NCI-H460 (cell line): ENCODE measurements at regions not wholly inside any gene's neighbourhood (a gene's known extent, or its start where the extent isn't known, plus 50 kb on each side); places are given as distances from the start of the nearest gene placed in this dataset.
"Not testable (repeated sequence)": the region's sequence is repeated elsewhere in the genome, so short reads cannot be mapped to it uniquely, and the experiment has no call there.

Experiments used
- DNase-seq: peaks from one replicate; pipeline ENCODE4 v3.0.0-alpha.2; 2016; ENCODE audit warnings: low read depth; ENCODE audit errors: extremely low read depth

DNA sequence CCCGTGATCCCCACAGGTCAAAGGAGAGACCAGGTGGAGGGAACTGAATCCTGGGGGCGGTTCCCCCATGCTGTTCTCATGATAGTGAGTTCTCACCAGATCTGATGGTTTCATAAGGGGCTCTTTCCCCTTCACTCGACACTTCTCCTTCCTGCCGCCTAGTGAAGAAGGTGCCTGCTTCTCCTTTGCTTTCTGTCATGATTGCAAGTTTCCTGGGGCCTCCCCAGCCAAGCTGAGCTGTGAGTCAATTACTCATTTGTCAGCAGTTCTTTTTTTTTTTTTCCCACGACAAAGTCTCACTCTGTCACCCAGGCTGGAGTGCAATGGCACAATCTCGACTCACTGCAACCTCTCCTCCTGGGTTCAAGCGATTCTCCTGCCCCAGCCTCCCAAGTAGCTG lies 1530.4 kb downstream of the BRD1 start:
- no peak for DNase-seq

DNA sequence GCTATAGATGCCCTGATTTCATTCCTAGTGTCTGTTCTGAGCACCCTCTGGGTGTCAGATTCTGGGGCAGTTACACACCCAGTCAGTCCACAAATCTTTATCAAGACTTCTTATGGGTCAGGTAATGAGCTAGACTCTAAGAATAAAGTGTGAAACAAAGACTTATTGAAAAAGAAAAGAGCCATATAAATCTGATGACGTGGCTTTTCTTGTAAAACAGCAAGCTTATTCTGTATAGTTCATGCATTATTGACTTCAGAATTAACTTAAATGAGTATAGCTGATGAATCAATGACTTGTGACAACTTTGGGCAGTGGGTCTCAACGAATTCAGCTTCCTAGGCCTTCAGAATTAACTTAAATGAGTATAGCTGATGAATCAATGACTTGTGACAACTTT lies 1527.5 kb downstream of the TBC1D22A start:
- DNase-seq = not testable (repeated sequence)

DNA sequence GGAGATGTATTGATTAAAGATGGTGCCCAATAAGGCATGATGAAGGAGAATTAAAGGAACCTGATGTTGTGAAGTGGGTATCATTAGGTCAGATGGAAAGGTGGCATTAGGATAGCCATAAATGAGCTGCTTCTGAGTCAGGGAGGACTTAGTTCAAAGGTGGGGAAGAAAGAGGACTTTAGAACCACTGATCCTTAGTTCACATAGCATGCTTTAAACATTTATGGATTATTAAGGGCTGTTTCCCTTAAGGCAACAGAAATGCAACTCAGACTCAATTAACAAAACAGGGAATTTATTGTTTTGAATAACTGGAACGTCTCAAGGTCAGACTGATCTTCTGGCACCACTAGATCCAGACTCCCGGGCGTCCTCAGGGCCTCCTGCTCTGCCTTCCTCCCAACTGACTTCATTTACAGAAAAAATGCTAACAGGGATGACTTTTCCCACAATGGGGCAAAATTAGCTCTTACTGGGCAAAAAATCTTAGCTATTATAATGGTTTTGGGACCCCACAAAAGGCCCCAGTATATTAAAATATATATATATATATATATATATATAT lies 1526.0 kb downstream of the TBC1D22A start:
- no peak for DNase-seq

DNA sequence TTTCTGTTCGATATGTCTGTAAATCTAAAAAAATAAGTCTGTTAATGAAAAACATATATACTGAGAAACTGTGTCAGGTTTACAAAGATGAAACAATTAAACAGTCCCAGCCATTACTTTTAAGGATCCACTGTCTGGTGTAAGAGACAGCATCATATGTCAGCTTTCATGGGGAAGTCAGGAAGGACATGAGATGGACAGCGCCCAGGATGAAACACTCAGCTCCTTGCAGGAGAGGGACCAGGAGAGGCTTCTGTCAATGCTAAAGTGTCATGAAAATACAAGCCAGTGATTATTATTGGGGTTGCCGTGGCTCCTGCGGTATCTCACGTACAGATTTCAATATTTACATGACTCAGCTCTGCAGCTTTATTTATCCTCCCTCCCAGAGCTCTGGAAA lies 1524.6 kb downstream of the TBC1D22A start:
- DNase-seq = no peak

DNA sequence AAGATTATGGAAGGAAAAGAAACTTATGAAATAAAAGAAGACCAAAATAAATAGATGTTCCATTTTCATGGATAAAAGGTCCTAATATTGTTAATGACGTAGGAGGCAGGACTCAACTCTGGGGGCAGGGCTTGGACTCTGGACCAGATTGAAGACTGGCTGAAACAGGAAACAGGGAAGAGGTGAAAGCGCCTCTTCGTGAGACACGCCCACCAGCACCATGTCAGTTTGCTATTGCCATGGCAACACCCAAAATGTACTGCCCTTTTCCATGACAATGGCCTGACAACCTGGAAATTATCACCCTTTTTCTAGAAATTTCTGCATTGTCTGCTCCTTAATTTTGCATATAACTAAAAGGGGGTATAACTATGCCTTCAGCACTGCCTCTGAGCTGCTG lies 1522.2 kb downstream of the TBC1D22A start:
- no peak for DNase-seq

DNA sequence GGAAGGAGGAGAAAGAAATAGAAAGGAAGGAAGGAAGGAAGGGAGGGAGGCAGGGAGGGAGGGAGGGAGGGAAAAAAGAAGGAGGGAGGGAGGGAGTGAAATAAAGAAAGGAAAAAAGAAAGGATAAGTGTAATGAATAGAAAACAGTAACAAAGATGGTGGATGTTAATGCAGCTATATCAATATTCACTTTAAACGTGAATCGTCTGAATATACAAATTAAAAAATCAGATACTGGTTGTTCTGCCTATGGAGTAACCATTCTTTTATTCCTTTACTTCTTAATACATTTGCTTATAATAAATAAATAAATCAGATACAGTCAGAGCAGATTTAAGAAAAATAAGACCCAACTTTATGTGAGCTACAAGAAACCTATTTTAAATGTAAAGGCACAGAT lies 1520.4 kb downstream of the TBC1D22A start:
- DNase-seq = no peak

DNA sequence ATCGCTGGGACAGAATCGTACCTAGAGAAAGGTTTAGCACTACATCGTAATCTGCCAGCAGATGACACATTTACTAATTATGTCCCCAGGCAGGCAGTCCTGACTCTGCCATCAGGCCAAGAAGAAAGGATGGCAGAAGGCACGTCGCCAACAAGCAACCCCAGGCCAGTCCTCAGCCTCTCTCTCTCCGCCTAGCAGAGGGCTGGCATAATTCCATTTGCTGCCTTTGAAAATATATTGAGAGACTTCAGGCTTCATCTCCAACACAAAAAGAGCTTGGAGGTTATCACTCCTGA lies 1517.0 kb downstream of the TBC1D22A start:
- no peak for DNase-seq

DNA sequence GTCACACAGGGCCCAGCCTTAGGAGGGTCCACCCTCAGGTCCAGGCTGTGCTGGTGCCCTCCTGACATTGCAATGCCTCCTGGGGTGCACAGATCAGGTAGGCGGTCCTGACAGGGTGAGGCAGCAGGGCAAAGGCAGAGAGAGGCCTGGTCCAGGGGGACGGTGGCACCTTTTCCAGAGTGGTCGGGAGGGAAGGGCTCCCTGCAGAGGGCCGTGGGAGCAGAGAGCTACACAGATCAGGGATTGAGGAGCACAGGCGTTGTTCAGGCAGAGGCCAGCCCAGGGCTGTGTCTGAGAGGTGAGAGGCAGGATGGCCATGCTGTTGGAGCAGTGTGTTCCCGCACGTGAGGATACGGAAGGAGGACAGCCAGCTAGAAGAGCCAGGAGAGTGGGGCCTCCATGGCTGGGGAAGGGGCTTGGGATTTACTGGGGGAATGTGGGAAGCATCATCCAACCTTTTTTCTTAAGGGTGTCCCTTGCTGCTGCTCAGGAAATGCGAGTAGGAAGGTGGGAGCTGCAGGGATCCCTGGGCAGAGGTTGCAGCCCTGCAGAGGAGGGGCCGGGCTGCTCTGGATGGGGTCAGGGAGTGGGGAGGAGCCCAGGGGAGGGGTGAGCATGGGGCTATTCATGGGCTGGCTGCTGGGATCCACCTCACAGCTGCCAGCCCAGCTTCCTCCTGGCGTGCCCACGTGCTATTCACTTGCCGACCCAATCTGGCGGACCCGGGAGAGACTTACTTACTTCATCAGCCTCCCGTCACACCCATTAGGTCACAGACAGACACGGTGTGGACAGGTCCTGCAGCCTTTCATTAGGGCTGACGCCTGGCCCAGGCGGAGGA lies 1516.4 kb downstream of the TBC1D22A start:
- no peak for DNase-seq

DNA sequence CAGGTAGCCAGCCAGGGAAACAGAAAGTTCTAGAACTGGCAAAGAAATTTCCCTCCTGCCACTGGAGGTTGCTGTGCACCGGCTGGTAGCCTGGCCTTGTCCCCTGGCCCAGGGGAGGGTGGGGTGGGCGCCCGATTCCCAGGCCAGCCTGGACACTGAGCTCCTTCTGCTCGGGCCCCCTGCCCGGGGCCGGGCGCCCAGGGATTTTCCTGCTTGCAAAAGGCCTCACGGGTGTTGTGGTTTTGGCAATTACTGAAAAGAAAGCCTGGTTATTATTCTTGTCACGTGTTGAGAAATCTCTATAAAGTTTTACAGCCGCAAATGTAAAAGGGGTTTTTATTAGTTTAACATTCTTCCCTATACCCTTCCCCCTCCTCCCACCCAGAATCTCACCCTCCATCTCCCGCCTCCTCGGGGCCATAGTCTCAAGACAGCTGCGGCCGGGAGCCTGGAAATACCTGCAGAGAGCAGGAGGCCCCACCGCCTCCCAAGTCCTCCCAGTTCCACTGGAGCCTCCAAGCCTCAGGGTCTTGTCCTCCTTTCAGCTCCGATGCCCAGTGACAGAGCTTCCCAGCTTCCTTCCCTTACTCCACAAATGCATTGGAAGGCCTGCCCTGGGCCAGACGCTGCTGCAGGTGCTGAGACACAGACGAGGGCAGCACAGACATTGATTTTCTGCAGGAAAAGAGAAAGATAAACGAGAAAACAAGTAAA lies 1515.6 kb downstream of the TBC1D22A start:
- no peak for DNase-seq

DNA sequence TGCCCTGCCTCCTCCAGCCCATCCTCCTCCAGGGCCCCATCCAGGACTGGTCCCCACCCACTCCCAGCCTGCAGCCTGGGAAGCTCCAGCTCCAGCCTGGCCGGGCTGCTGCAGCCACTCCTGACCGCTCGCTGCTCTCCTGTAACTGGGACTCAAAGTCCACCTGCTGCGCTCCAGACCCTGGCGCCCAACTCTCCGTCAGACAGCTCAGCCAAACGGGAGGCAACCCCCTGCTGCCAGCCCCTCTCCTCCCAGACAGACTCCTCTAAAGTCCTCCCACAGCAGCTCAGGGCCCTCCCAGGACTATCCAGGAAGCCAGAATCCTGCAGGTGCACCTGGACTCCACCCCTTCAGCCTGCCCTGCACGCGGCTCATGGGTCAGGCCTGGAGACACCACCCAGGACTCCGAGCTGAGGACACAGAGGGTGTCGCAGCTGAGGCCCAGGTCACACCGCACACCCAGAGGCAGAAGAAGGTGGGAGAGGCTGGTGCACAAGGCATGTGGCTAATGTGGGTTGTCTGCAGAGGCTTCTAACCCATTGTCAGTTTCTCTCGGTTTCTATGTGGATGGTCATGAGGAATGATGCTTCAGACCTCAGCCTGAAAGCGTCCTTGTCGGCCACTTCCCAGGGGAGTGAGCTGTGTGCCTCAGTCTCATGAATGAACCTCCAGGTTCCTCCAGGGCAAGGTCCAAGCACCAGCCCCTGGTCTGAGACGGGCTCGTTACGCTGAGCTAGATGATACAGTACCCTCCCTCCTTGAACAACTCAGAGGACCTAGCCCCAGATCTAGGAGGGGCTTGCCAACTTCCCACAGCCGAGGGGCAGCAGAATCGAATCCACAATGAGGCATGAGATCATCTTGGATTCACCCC lies 1514.8 kb downstream of the TBC1D22A start:
- DNase-seq = no peak

DNA sequence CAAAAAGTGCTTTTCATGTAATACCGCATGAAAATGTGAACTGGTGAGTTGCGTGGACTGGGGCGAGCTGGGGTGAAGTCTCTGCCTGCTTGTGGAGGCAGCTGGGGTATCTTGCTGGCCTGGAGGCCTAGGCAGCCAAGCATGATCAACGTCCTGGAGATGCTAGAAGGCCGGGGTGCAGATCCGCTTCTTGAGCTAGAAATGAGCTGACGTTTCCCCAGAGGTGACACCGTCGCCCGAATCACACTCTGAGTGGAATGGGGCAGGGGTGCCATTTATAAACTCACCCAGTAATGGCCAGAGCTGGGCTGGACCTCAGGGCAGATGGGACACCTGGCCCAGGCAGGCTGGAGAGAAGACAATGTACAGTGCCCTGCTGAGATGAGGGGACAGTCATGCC lies 1513.0 kb downstream of the TBC1D22A start:
- no peak for DNase-seq

DNA sequence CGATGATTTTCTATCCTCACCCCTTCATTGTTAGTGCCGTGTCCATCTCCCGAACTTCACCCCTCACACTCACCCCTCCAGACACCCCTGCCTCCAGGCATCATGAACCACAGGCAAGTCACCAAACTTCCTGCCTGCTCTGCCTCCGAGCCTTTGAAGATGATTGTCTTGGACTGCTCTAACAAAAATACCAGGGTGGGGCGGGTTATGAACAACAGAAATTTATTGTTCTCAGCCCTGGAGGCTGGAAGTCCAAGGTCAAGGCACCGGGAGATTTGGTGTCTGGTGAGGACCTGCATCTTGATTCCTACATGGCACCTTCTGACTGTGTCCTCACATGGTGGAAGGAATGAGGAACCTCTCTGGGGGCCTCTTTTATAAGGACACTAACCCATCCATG lies 1508.3 kb downstream of the TBC1D22A start:
- no peak for DNase-seq

DNA sequence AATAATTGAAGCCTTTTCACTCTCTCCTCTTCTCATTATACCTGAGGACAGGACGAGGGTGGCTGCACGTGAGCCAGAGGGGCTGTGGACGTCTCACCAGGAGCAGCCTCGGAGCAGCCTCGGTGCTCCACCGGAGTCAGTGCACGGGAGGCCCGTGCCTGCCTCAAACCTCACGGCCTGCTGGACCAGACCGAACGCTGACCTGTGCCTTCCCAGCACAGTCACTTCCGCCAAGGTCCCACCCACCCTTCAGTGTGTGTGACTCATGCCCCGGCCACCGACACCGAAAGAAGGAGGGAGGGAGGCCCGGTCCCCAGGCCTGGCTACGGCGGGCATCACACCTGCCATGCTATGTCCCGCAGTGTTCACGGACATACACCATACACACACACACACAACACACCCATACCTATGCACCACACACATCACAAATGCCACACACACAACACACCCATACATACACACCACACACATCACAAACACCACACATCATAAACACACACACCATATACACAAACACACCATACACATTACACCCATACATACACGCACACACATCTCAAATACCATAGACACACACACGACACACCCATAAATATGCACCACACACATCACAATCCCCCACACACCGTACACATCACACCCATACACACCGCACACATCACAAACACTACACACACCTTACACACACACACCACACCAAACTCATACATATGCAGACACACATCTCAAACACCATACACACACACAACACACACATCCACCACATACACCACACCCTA lies 1506.5 kb downstream of the TBC1D22A start:
- no peak for DNase-seq

DNA sequence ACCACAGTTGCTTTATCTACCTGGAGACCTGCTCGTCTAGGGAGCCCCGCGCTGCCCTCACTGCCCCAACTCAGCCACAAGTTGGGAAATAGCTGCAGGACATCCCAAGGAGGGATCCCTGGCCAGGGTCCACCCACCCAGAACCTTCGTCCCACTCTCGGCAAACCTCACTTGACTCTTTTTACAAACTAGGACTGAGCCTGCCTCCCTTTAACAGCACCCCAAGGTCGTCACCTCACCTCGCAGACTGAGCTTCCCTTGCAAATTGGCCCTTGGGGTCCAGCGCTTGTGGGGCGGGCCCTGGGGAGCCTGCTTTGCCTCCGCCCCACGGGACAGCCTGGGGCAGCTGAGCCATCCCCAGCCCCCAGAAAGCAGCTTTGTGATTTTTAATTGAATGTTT lies 1505.8 kb downstream of the TBC1D22A start:
- DNase-seq = no peak

DNA sequence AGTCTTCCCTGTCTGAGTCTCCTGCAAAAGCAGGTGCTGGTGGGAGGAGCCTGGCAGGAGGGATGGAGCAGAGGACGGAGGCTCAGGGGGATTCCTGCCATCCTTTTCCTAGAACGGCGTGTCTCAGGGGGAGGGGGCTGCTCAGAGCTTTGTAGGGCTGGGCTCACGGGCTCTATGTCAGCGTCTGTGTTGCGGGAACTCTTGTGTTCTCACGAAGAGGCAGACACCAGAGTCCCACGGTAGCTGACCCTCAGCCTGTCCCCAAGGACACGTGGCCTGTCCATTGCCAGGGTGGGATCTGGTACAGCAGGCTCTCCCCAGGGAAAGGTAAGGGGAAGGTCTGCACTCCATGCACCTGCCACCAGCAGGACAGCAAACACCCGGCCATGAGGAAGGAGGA lies 1505.2 kb downstream of the TBC1D22A start:
- no peak for DNase-seq

DNA sequence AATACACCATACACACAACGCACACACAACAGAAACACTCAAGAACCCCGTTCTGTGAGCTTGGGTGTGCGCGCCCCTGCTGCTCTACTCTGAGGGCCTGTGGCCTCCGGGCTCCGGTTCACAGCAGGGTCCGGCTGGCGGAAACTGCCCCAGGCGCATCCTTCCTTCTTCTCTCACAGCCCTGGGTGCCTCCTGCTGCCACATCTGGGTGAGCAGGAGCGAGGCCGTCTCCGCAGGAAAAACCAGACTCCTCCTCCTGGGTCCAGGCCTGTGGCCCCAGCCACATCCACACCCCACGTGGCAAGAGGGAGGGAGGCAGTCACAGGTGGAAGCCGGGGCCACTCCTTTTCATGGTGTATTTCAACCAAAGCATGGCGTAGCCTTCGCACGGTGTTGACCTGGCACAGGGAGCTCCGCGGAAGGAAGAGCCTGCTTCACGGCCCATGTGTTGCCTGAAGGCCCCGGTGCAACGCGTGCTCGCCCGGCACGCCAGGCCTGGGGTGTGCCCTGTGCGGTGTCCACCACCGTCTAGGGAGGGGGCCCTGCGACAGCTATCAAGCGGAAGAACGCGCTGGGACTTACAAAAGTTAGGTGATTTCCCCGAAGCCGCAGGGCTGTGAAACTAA lies 1502.7 kb downstream of the TBC1D22A start:
- no peak for DNase-seq

DNA sequence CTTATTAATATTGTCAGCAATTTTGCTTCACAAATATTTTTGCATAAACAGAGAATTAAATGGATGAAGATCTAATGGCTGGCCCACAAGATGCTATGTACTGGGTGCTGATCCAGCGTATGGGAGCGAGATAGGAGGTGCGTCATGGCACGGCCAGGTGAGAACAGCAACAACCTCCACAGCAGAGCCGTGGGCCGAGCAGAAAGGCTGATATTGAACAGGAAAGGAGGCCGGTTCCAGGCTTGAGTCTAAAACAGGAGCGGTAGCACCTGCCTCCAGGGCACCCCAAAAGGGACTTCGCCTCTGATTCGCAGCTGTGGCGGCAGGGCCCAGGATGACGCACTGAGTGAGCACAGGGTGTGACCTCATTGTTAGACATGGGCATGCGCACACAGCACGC lies 1502.1 kb downstream of the TBC1D22A start:
- DNase-seq = no peak

DNA sequence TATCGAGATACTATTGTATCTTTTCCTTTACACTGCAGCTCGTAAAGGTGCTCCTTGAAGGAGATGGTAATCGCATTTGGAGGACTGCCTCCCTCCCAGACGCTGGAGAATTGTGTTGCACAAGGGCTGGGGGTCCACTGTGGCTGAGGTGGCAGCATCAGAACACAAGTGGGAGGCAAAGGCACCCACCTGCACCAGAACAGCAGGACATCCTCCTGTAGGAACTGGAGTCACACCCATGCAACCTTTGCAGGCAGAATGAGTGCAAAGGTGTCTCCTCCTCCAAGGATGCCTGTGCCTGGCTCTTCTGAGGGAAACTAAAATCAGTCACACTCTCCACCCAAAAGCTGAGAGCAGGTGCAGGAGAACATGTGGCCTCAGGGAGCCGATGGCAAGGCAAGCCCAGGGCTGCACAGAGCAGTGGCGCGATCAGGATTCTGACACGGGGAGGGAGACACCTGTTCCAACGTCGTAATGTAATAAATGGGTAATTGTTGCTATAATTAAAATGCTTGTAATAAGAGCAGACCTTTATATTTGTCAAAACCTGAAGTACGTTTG lies 1501.4 kb downstream of the TBC1D22A start:
- no peak for DNase-seq

DNA sequence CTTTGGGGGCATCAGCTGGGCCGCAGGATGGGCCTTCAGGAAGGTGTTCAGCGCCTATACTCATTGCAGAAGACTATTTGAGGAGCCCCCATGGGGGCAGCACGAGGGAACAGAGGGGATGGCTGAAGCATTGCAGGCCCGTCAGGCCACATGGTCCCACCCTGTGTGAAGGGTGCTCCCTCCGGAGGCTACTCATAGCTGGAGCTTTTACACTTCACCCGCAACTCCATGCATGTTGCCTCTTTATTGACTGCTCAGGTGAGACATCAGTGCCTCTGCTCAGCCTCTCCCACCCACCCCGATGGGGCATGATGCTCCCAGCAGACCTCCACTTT lies 1500.9 kb downstream of the TBC1D22A start:
- no peak for DNase-seq
